Activated B cell treated with CpG ODN at 0.5 μM for 24 hours (primary cell): ENCODE measurements at regions not wholly inside any gene's neighbourhood (a gene's known extent, or its start where the extent isn't known, plus 50 kb on each side); places are given as distances from the start of the nearest gene placed in this dataset.
"Not testable (repeated sequence)": the region's sequence is repeated elsewhere in the genome, so short reads cannot be mapped to it uniquely, and the experiment has no call there.

Source experiments
- ATAC-seq: fragments of 200-7000 bp; cut with Tn5 transposase; one replicate; pipeline ENCODE4 v1.10.0; 2021; ENCODE audit warnings: low read depth, mild to moderate bottlenecking, moderate library complexity
- CTCF ChIA-PET: fragments of 350-600 bp; sonication (Branson Sonifier 250); formaldehyde crosslinking; loops from one replicate; lab custom pipeline; 2021; ENCODE audit warnings: antibody characterized with exemption; lab: Charles Lee
- POLR2A ChIA-PET: fragments of 350-600 bp; sonication (Branson Sonifier 250); formaldehyde crosslinking; loops from one replicate; lab custom pipeline; 2021; ENCODE audit warnings: antibody characterized with exemption; lab: Charles Lee
- DNase-seq: peaks from one replicate; pipeline ENCODE4 v3.0.0; 2022
- H3K27ac Mint-ChIP-seq: one replicate; pipeline ENCODE4 v1.8.0; 2020; ENCODE audit warnings: mixed read lengths
- H3K27me3 Mint-ChIP-seq: one replicate; pipeline ENCODE4 v1.8.0; 2021; ENCODE audit warnings: mixed read lengths
- H3K36me3 Mint-ChIP-seq: one replicate; pipeline ENCODE4 v1.8.0; 2021; ENCODE audit warnings: low read depth, mixed read lengths
- H3K4me1 Mint-ChIP-seq: one replicate; pipeline ENCODE4 v1.8.0; 2021; ENCODE audit warnings: mixed read lengths
- H3K4me3 Mint-ChIP-seq: one replicate; pipeline ENCODE4 v1.8.0; 2020; ENCODE audit warnings: mild to moderate bottlenecking, mixed read lengths
- H3K9me3 Mint-ChIP-seq: one replicate; pipeline ENCODE4 v1.8.0; 2020; ENCODE audit warnings: mixed read lengths
- CTCF ChIP-seq: fragments of 200-600 bp; IDR thresholded peaks from one replicate; pipeline ENCODE4 v1.8.0; 2022; ENCODE audit warnings: antibody characterized with exemption, mild to moderate bottlenecking
- intact Hi-C: fragments of 100-400 bp; cut with micrococcal nuclease; formaldehyde crosslinking; loops from one replicate; pipeline ENCODE4 v1.15.1; 2024

- intact Hi-C loops: no loop called here
- H3K36me3 Mint-ChIP-seq: no peaks in the 10 kb centered on the region
- ChIA-PET CTCF (no interaction called here), POLR2A (no interaction called here)
- ATAC-seq (no peak), DNase-seq (no peak)
- H3K9me3 Mint-ChIP-seq: no peaks in the 10 kb centered on the region
- H3K4me3 Mint-ChIP-seq: no peak overlapping the region
- H3K4me1 Mint-ChIP-seq: no peaks in the 10 kb centered on the region
- H3K27me3 Mint-ChIP-seq: no peaks in the 10 kb centered on the region
- no peak overlapping the region for H3K27ac Mint-ChIP-seq
- TF ChIP-seq CTCF: no peak
Measured at GRCh38 chr10:2890093-2890492, 177.3 kb upstream of the PFKP start.

- ChIA-PET POLR2A (no interaction called here), CTCF (no interaction called here)
- no peak overlapping the region for H3K27ac Mint-ChIP-seq
- intact Hi-C loops: no loop called here
- ATAC-seq (no peak), DNase-seq (no peak)
- H3K4me1 Mint-ChIP-seq: no peaks in the 10 kb centered on the region
- H3K4me3 Mint-ChIP-seq: no peak overlapping the region
- no peak for TF ChIP-seq CTCF
- H3K27me3 Mint-ChIP-seq: peaks cover 4% of the 10 kb centered on the region
- H3K36me3 Mint-ChIP-seq: no peaks in the 10 kb centered on the region
- H3K9me3 Mint-ChIP-seq: no peaks in the 10 kb centered on the region
Measured at GRCh38 chr10:2888403-2889004, 178.8 kb upstream of the PFKP start.

GRCh38 chr10:2887391-2888070 is 179.8 kb upstream of the PFKP start:
- no peak for TF ChIP-seq CTCF
- ATAC-seq (no peak), DNase-seq (no peak)
- Mint-ChIP-seq H3K4me3 (no peak overlapping the region), H3K36me3 (no peaks in the 10 kb centered on the region), H3K4me1 (no peaks in the 10 kb centered on the region), H3K27ac (no peak overlapping the region), H3K27me3 (peaks cover 4% of the 10 kb centered on the region), H3K9me3 (no peaks in the 10 kb centered on the region)
- intact Hi-C loops: no loop called here
- POLR2A ChIA-PET: no interaction called here
- CTCF ChIA-PET: no interaction called here

- no peak overlapping the region for H3K27ac Mint-ChIP-seq
- no peaks in the 10 kb centered on the region for H3K36me3 Mint-ChIP-seq
- no peak for TF ChIP-seq CTCF
- CTCF ChIA-PET: no interaction called here
- POLR2A ChIA-PET: no interaction called here
- no peaks in the 10 kb centered on the region for H3K9me3 Mint-ChIP-seq
- DNase-seq (no peak), ATAC-seq (no peak)
- H3K27me3 Mint-ChIP-seq: peaks cover 4% of the 10 kb centered on the region
- intact Hi-C loops: no loop called here
- H3K4me1 Mint-ChIP-seq: no peaks in the 10 kb centered on the region
- H3K4me3 Mint-ChIP-seq: no peak overlapping the region
Measured at GRCh38 chr10:2886662-2887061, 180.7 kb upstream of the PFKP start.

GRCh38 chr10:2885288-2886278 is 181.8 kb upstream of the PFKP start:
- Mint-ChIP-seq H3K4me3 (no peak overlapping the region), H3K27ac (no peak overlapping the region), H3K9me3 (no peaks in the 10 kb centered on the region), H3K4me1 (no peaks in the 10 kb centered on the region), H3K27me3 (peaks cover 6% of the 10 kb centered on the region), H3K36me3 (no peaks in the 10 kb centered on the region)
- DNase-seq: no peak
- ATAC-seq: no peak
- intact Hi-C loops: no loop called here
- ChIA-PET POLR2A (no interaction called here), CTCF (no interaction called here)
- TF ChIP-seq CTCF: no peak

- H3K4me1 Mint-ChIP-seq: not testable (repeated sequence)
Measured at GRCh38 chr10:2883983-2884540, 183.3 kb upstream of the PFKP start.

More at GRCh38 chr10:2883983-2884540, 183.3 kb upstream of the PFKP start:
- POLR2A ChIA-PET, DNase-seq, CTCF ChIA-PET, H3K36me3 Mint-ChIP-seq, H3K4me3 Mint-ChIP-seq, H3K27me3 Mint-ChIP-seq, H3K9me3 Mint-ChIP-seq, H3K27ac Mint-ChIP-seq, ATAC-seq, intact Hi-C loops: not testable (repeated sequence)
